ENCODE measurements at regions not wholly inside any gene's neighbourhood (a gene's known extent, or its start where the extent isn't known, plus 50 kb on each side); places are given as distances from the start of the nearest gene placed in this dataset.

- H3K4me2 ChIP-seq (ENCODE audit: low read length) = peak overlapping the region; percentile 58
- H3K4me3 ChIP-seq (ENCODE audit: low read length) = peak overlapping the region; percentile 34
- no peaks in the 10 kb centered on the region for H3K27me3 ChIP-seq (ENCODE audit: low read length)
- H3F3A ChIP-seq (ENCODE audit: low read length, unreplicated experiment) = no peaks in the 10 kb centered on the region
- no TSS peak for BruUV-seq (replicated peaks)
- CTCF ChIA-PET = no interaction called here
- ATAC-seq = no peak
- H3K9me2 ChIP-seq (replicated peaks; ENCODE audit: low read length) = no peaks in the 10 kb centered on the region
- no peak overlapping the region for H2AFZ ChIP-seq (ENCODE audit: low read length)
- intact Hi-C loops (cut with micrococcal nuclease) = no loop called here
- no peaks in the 10 kb centered on the region for H3K9me3 ChIP-seq (ENCODE audit: low read length)
- TF ChIP-seq EZH2phosphoT487 (IDR thresholded peaks at IDR 0.05; ENCODE audit: borderline replicate concordance, low read length) (no peak), EZH2 (IDR thresholded peaks at IDR 0.05; ENCODE audit: low read length, unreplicated experiment) (no peak), CTCF (conservative IDR thresholded peaks at IDR 0.05; ENCODE audit: low read depth, low read length) (no peak)
- H4K20me1 ChIP-seq (ENCODE audit: low read length) = no peaks in the 10 kb centered on the region
- POLR2A ChIA-PET (ENCODE audit: unreplicated experiment) = no interaction called here
- no peak overlapping the region for H3K9ac ChIP-seq (ENCODE audit: low read length)
- peaks cover 66% of the 10 kb centered on the region for H3K4me1 ChIP-seq (ENCODE audit: insufficient read depth, low read length)
- peaks cover 72% of the 10 kb centered on the region for H3K79me2 ChIP-seq (ENCODE audit: low read length)
- DNase-seq = no peak
- H3K27ac ChIP-seq (ENCODE audit: low read length) = peak overlapping the region; percentile 42
- H3K36me3 ChIP-seq (ENCODE audit: low read depth, low read length) = no peaks in the 10 kb centered on the region
Measured at GRCh38 chr20:24106801-24107445, 118.3 kb upstream of the GGTLC1 start.

DNA sequence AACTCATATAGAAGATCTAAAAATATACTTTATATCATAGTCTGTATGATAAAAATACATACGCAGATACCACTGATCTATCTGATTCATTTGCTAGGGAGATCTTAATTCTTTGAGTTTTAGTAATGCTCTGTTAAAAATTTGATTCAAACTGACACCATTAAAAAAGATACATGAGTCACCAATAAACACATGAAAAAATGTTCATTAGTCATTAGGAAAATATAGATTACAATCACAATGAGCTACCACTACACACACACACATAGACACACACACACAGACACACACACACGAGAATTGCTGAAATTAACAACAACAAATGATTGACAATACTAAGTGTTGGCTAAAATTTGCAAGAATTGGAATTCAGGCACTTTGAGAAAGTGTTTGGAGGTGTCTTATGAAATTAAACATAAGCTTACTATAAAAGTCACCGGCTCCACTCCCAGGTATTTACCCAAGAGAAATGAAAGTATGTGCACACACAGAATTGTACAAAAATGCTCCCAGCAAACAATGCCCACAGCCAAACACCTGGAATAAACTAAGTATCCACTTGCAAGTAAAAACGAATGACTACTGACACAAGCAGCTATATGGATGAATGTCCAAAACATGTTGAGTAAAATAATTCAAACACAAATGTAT lies 117.7 kb upstream of the GGTLC1 start:
- Histone ChIP-seq H3K27ac (ENCODE audit: low read length) (peak overlapping the region; percentile 42), H3K79me2 (ENCODE audit: low read length) (peaks cover 71% of the 10 kb centered on the region), H3K4me1 (ENCODE audit: insufficient read depth, low read length) (peaks cover 68% of the 10 kb centered on the region), H3K4me3 (ENCODE audit: low read length) (peak overlapping the region; percentile 34), H3K9me2 (replicated peaks; ENCODE audit: low read length) (no peaks in the 10 kb centered on the region), H3F3A (ENCODE audit: low read length, unreplicated experiment) (no peaks in the 10 kb centered on the region), H3K36me3 (ENCODE audit: low read depth, low read length) (no peaks in the 10 kb centered on the region), H3K4me2 (ENCODE audit: low read length) (peak overlapping the region; percentile 58), H4K20me1 (ENCODE audit: low read length) (no peaks in the 10 kb centered on the region), H3K27me3 (ENCODE audit: low read length) (no peaks in the 10 kb centered on the region), H3K9ac (ENCODE audit: low read length) (no peak overlapping the region), H3K9me3 (ENCODE audit: low read length) (no peaks in the 10 kb centered on the region), H2AFZ (ENCODE audit: low read length) (no peak overlapping the region)
- intact Hi-C loops (cut with micrococcal nuclease) = no loop called here
- peak; percentile 63 for DNase-seq
- ATAC-seq = no peak; the same call in 1 of the 2 replicates
- no peak for TF ChIP-seq CTCF (conservative IDR thresholded peaks at IDR 0.05; ENCODE audit: low read depth, low read length)
- no peak for TF ChIP-seq EZH2phosphoT487 (IDR thresholded peaks at IDR 0.05; ENCODE audit: borderline replicate concordance, low read length)
- no peak for TF ChIP-seq EZH2 (IDR thresholded peaks at IDR 0.05; ENCODE audit: low read length, unreplicated experiment)
- no TSS peak for BruUV-seq (replicated peaks)
- ChIA-PET POLR2A (ENCODE audit: unreplicated experiment) (no interaction called here), CTCF (no interaction called here)
